Keratinocyte (primary cell): ENCODE measurements at regions not wholly inside any gene's neighbourhood (a gene's known extent, or its start where the extent isn't known, plus 50 kb on each side); places are given as distances from the start of the nearest gene placed in this dataset.

Experiments used
- DNase-seq: peaks from one replicate; pipeline ENCODE4 v3.0.0-alpha.2; 2011; ENCODE audit warnings: low read depth, missing footprints, low spot score
- FAIRE-seq: peaks from 2 replicates; lab custom pipeline; 2011; peaks lifted over from hg19 to GRCh38; lab: Jason Lieb, UNC
- H2AFZ ChIP-seq: 2 replicates; pipeline ENCODE4 v1.6.0; 2012; ENCODE audit warnings: low read length, control low read depth, inconsistent platforms; ENCODE audit not compliant: control insufficient read depth
- H3K27ac ChIP-seq: 2 replicates; pipeline ENCODE4 v1.5.1; 2011; ENCODE audit warnings: low read length; ENCODE audit not compliant: control insufficient read depth, insufficient read depth
- H3K27me3 ChIP-seq: 3 replicates; pipeline ENCODE4 v1.6.0; 2011; ENCODE audit warnings: low read length; ENCODE audit not compliant: control insufficient read depth, insufficient read depth; ENCODE audit errors: extremely low read depth
- H3K36me3 ChIP-seq, 2 experiments: 2 replicates in 1 of 2; 3 replicates in 1 of 2; pipeline ENCODE4 v1.5.1; 2011; ENCODE audit warnings: low read length in 2 of 2, mild to moderate bottlenecking in 1 of 2; ENCODE audit not compliant: control insufficient read depth in 2 of 2, insufficient read depth in 2 of 2; ENCODE audit errors: extremely low read depth in 1 of 2
- H3K4me1 ChIP-seq: 3 replicates; pipeline ENCODE4 v1.5.1; 2011; ENCODE audit warnings: low read length; ENCODE audit not compliant: control insufficient read depth, insufficient read depth; ENCODE audit errors: extremely low read depth
- H3K4me2 ChIP-seq: 3 replicates; pipeline ENCODE4 v1.6.0; 2011; ENCODE audit warnings: low read depth, low read length; ENCODE audit not compliant: control insufficient read depth, insufficient read depth; ENCODE audit errors: extremely low read depth
- H3K4me3 ChIP-seq, 3 experiments: fragments of 200-600 bp in 1 of 3; sonication (generic) in 1 of 3; 2 replicates in 2 of 3; 3 replicates in 1 of 3; pipeline ENCODE4 v1.5.1; 2011 to 2016; ENCODE audit warnings: low read length in 3 of 3, mild to moderate bottlenecking in 3 of 3, control low read depth in 2 of 3, inconsistent platforms in 1 of 3, low read depth in 1 of 3, mixed read lengths in 1 of 3, mixed run types in 1 of 3, moderate library complexity in 1 of 3; ENCODE audit not compliant: control insufficient read depth in 2 of 3, insufficient read depth in 2 of 3; ENCODE audit errors: extremely low read depth in 1 of 3
- H3K79me2 ChIP-seq: 2 replicates; pipeline ENCODE4 v1.6.0; 2012; ENCODE audit warnings: low read length; ENCODE audit not compliant: control insufficient read depth, insufficient read depth
- H3K9ac ChIP-seq: 3 replicates; pipeline ENCODE4 v1.6.0; 2011; ENCODE audit warnings: low read length; ENCODE audit not compliant: control insufficient read depth, insufficient read depth; ENCODE audit errors: extremely low read depth
- H3K9me1 ChIP-seq: 3 replicates; pipeline ENCODE4 v1.6.0; 2011; ENCODE audit warnings: low read length; ENCODE audit not compliant: control insufficient read depth, insufficient read depth; ENCODE audit errors: extremely low read depth
- H3K9me3 ChIP-seq: 2 replicates; pipeline ENCODE4 v1.5.1; 2012; ENCODE audit warnings: low read depth, low read length; ENCODE audit not compliant: control insufficient read depth
- H4K20me1 ChIP-seq: 3 replicates; pipeline ENCODE4 v1.6.0; 2011; ENCODE audit warnings: low read length; ENCODE audit not compliant: control insufficient read depth, insufficient read depth; ENCODE audit errors: extremely low read depth
- EZH2 ChIP-seq: IDR thresholded peaks from one replicate; pipeline ENCODE4 v1.6.1; 2012; ENCODE audit warnings: inconsistent platforms, mild to moderate bottlenecking, low read length, moderate library complexity
- dilution Hi-C: fragments of 300-500 bp; cut with MboI; formaldehyde crosslinking; loops from one replicate; pipeline ENCODE4 v1.7.0; 2020; ENCODE audit warnings: low sequenced_read_pairs; ENCODE audit not compliant: extremely low pct_ligation_motif_present
- TF ChIP-seq, protein P1 (sequence below), 3 experiments: IDR thresholded peaks in 1 of 3; conservative IDR thresholded peaks in 1 of 3; optimal IDR thresholded peaks in 1 of 3; 2 replicates in 2 of 3; 3 replicates in 1 of 3; pipeline versions ENCODE3 to v1.5.1; 2011; ENCODE audit warnings: low read length in 3 of 3, mild to moderate bottlenecking in 3 of 3, moderate library complexity in 2 of 3, control low read depth in 1 of 3, inconsistent platforms in 1 of 3; ENCODE audit not compliant: insufficient read depth in 2 of 3; ENCODE audit errors: extremely low read depth in 1 of 3

DNA sequence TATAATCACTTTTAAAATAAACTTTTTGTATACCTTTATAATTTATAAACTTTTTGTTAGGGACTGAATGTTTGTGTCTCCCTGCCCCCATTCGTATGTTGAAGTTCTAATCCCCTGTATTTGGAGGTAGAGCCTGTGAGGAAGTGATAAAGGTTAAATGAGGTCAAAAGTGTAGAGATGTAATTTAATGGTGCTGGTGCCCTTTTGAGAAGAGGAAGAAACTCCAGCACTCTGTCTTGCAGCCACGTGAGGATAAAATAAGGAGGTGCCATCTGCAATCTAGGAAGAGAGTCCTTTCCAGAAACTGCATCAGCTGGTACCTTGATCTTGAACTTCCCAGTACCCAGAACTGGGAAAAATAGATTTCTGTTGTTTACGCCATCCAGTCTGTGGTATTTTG lies 106.1 kb upstream of the RGMA start:
- dilution Hi-C loops = no loop called here
- no peak overlapping the region for H3K4me2 ChIP-seq
- TF ChIP-seq, protein P1, sequence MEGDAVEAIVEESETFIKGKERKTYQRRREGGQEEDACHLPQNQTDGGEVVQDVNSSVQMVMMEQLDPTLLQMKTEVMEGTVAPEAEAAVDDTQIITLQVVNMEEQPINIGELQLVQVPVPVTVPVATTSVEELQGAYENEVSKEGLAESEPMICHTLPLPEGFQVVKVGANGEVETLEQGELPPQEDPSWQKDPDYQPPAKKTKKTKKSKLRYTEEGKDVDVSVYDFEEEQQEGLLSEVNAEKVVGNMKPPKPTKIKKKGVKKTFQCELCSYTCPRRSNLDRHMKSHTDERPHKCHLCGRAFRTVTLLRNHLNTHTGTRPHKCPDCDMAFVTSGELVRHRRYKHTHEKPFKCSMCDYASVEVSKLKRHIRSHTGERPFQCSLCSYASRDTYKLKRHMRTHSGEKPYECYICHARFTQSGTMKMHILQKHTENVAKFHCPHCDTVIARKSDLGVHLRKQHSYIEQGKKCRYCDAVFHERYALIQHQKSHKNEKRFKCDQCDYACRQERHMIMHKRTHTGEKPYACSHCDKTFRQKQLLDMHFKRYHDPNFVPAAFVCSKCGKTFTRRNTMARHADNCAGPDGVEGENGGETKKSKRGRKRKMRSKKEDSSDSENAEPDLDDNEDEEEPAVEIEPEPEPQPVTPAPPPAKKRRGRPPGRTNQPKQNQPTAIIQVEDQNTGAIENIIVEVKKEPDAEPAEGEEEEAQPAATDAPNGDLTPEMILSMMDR (optimal IDR thresholded peaks at IDR 0.05 in 1 of 3, IDR thresholded peaks at IDR 0.05 in 1 of 3, conservative IDR thresholded peaks at IDR 0.05 in 1 of 3; ENCODE audit: extremely low read depth in 1 of 3, insufficient read depth in 2 of 3, low read length in 3 of 3) = no peak
- no peak for TF ChIP-seq EZH2
- FAIRE-seq (no peak), DNase-seq (no peak)
- H3K9me3 ChIP-seq = no peaks in the 10 kb centered on the region
- H4K20me1 ChIP-seq = no peaks in the 10 kb centered on the region
- no peaks in the 10 kb centered on the region for H3K27me3 ChIP-seq
- H2AFZ ChIP-seq = no peak overlapping the region
- no peaks in the 10 kb centered on the region for H3K4me1 ChIP-seq
- H3K27ac ChIP-seq = no peak overlapping the region
- H3K4me3 ChIP-seq = no peak overlapping the region
- H3K9me1 ChIP-seq = no peaks in the 10 kb centered on the region
- H3K9ac ChIP-seq = no peak overlapping the region
- H3K79me2 ChIP-seq = no peaks in the 10 kb centered on the region
- H3K36me3 ChIP-seq = no peaks in the 10 kb centered on the region

DNA sequence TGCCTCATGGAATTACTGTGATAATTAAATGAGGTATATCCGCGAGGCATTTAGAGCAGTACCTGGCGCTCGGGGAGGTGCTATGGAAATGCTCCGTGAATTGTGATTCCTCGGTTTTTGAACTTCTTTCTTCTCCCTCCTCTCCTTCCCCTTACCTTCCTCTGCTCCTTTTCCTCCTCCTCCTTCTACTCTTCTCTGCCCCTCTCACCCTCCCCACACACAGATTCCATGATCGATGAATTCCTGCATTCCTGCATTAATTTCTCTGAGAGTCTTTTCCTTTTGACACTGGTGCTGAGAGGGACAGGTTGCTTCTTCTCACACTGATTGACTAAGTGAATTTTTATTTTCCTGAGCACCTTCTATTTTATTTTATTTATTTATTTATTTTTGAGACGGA lies 101.2 kb upstream of the RGMA start:
- no peak for FAIRE-seq

More for the DNA sequence above, 101.2 kb upstream of the RGMA start:
- Histone ChIP-seq H3K9me1 (no peaks in the 10 kb centered on the region), H3K79me2 (no peaks in the 10 kb centered on the region), H3K27me3 (no peaks in the 10 kb centered on the region), H4K20me1 (no peaks in the 10 kb centered on the region), H3K4me1 (no peaks in the 10 kb centered on the region), H3K36me3 (no peaks in the 10 kb centered on the region), H2AFZ (no peak overlapping the region), H3K4me3 (no peak overlapping the region), H3K27ac (no peak overlapping the region), H3K9ac (no peak overlapping the region), H3K9me3 (no peaks in the 10 kb centered on the region), H3K4me2 (no peak overlapping the region)
- TF ChIP-seq, protein P1 (optimal IDR thresholded peaks at IDR 0.05 in 1 of 3, IDR thresholded peaks at IDR 0.05 in 1 of 3, conservative IDR thresholded peaks at IDR 0.05 in 1 of 3; ENCODE audit: extremely low read depth in 1 of 3, insufficient read depth in 2 of 3, low read length in 3 of 3) = no peak
- TF ChIP-seq EZH2 = no peak
- dilution Hi-C loops = no loop called here
- DNase-seq = no peak
